Fibroblast of skin of back (primary cell): ENCODE measurements at regions not wholly inside any gene's neighbourhood (a gene's known extent, or its start where the extent isn't known, plus 50 kb on each side); places are given as distances from the start of the nearest gene placed in this dataset.
"Not testable (repeated sequence)": the region's sequence is repeated elsewhere in the genome, so short reads cannot be mapped to it uniquely, and the experiment has no call there.

Experiments used
- DNase-seq: peaks from one replicate; pipeline ENCODE4 v3.0.0-alpha.2; 2013

DNA sequence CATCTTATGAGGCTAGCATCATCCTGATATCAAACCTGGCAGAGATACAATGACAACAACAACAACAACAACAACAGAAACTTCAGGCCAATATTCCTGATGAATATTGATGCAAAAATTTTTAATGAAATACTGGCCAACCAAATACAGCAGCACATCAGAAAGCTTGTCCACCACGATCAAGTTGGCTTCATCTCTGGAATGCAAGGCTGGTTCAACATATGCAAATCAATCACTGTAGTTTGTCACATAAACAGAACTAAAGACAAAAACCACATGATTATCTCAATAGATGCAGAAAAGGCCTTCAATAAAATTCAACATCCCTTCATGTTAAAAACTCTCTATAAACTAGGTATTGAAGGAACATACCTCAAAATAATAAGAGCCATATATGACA lies 397.3 kb downstream of the RAP2B start:
- not testable (repeated sequence) for DNase-seq

DNA sequence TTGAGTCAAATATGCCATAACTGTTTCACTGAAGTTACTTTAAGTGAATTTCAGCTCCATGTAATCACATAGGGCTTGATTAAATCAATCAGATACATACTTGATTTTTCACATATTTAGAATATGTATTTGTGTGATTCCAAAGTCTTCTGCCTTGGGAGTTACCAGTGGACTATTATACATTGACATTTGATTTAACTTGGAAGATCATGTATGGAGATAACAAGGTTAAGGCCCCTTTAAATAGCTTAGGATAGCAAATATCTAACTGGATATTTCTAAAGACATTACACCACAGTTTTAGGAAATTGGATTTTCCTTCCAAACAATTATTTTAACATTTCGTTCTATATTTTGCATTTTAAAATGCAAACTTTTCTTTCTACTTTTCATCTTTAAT lies 405.0 kb downstream of the RAP2B start:
- no peak for DNase-seq

DNA sequence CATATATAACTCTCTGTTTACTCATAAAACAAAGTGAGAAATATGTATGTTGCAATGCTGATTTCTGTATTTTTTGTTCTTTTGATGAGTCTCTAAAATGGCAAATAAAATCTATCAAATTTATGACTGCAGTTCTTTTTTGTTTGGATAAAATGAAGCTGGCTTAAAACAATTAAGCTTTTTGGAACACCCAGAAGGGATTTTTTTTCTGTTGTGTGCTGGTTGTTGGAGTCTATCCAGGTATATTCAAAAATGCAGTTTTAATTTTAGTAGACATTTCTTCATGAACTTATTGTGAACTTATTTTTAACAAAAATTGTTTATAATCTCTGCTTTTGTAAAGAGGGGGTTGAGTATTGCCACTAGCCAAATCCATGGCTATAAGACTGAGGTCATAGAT lies 405.5 kb downstream of the RAP2B start:
- DNase-seq = no peak

DNA sequence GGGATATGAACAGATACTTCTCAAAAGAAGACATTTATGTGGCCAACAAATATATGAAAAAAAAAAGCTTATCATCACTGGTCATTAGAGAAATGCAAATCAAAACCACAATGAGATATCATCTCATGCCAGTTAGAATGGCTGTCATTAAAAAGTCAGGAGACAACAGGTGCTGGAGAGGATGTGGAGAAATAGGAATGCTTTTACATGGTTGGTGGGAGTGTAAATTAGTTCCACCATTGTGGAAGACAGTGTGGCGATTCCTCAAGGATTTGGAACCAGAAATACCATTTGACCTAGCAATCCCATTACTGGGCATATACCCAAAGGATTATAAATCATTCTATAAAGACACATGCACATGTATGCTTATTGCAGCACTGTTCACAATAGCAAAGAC lies 408.5 kb downstream of the RAP2B start:
- DNase-seq = not testable (repeated sequence)

DNA sequence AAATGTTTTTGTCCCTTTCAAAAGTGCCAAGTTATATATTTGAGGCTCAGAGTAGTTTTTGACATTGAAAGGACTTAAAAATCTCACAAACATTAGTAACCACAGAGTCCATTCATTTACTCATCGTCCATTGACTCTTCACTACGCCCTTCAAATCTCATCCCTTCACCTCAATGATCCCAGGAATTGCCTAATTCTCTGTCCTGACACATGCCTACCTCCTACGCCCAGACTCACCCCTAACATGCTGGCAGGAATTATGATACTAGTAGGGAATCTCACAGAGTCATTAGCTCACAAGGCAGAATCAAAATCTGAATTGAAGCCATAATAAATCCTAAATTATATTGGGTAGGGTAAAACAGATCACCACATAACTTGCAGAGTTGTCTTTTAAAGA lies 410.1 kb downstream of the RAP2B start:
- no peak for DNase-seq

DNA sequence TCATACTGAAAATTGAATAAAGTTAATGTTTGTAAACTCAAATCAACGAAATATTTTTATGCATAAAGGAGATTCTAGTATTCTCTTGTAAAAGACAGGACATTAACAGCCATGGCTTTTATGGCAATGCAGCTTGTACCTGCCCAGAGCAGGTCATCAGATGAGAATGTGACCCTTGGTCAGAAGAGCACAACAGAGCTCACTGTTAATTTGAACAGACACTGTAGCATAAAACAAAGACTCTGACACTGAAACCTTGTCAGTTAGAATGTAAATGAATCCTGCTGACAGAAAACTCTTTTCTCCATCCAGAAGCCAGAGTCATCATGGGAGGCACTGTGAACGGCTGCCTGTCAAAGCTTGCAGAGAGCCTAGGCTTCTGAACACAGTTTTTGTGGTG lies 410.6 kb downstream of the RAP2B start:
- DNase-seq = no peak

DNA sequence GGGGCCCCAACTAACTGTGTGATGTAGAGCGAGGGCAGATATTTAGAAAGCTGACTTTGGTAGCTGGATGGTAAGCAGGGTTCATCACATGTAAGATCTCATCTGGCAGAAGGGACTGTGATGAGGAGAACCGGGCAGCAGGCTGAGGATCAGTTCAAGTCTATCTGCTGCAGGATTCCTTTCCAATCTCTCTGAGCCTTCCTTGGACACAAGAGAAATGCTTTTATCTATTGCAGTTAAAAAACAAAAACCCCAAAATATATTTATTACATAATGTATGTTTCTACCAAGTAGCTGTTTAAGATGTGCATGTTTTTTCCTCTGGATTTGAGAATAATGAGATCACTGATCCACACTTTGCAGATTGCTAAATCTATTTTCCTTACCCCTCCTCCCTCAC lies 411.5 kb downstream of the RAP2B start:
- DNase-seq = no peak

DNA sequence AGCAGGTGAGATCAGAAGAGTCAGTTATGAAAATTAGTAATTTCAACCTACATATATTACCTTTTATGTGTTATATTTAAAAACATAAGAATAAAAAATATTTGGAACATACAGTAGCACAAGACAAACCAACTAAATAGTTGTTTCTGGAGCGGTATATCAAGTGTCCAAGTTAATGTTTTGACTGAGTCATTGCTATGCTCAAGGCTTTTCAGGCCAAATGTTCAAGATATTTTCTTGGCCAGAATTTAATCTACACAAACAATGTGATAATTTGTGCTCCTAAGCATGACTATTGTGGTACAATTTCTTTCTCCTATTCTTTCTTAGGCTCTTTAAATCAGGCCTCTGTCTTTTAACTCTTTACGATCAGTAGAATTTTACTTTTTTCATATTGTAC lies 412.4 kb downstream of the RAP2B start:
- DNase-seq = peak; percentile 58

DNA sequence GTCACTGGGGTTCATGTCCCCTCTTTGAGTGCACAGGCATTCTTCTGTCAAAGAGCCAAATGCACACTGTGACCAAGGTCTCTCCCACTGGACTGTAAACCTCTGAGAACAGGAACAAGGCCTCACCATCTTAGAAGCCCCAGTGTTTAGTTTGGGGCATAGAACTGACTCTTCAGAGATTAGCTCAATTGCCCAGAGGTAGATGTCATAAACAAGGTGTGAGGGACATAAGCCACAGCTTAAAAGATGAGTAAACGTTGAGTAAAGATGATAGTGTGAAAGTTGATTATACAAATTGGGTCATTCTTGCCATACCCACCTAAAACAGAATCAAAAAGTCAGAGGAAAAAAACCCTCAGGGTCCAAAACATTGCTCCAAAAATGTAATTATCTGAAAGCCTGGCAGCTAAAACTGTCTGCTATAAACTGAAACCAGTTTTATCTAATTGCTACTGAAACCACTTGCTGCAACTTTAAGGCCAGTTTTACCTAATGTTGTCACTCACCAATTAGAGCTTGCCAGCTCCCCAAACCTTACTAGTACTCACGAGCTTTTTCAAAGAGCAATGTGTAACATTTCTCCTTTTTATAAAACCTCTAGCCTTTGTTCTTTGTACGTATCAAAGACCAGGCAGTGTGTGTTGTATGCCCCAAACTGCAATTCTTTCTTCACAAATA lies 415.2 kb downstream of the RAP2B start:
- no peak for DNase-seq

DNA sequence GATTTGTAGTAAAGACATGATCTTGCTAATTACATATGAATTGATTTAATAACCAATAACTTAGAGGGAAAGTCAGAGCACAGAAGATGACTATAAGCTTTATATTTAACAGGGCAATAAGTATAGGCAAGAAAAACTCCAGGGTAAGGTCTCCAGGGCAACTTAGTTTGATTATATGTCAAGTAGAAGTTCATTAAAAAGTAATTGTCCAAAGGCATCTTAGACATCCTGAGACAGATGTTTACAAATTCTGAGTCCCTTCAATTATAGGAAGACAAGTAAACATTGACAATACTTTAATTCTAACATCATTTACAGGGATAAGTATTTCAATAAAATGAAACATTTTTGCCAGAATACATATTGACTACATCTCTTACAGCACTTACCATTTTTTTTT lies 416.0 kb downstream of the RAP2B start:
- no peak for DNase-seq

DNA sequence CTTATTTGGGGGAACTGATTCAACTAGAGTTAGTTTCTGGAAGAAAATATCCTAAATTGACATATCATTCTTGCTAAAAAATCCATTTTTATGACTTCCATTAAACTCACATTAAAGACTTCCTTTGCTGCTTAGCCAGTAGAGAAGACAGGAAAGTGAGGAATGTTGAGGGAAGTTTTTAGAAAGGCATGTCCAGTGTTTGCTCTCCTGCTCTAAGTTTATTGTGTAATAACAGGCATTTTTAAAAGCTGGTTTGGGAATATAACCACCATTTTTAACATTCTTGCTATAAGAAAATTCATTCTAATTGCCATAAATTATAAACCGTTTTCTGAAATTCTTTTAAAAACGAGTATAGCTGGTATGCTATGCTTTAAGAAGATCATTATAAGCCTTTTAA lies 428.0 kb downstream of the RAP2B start:
- no peak for DNase-seq

DNA sequence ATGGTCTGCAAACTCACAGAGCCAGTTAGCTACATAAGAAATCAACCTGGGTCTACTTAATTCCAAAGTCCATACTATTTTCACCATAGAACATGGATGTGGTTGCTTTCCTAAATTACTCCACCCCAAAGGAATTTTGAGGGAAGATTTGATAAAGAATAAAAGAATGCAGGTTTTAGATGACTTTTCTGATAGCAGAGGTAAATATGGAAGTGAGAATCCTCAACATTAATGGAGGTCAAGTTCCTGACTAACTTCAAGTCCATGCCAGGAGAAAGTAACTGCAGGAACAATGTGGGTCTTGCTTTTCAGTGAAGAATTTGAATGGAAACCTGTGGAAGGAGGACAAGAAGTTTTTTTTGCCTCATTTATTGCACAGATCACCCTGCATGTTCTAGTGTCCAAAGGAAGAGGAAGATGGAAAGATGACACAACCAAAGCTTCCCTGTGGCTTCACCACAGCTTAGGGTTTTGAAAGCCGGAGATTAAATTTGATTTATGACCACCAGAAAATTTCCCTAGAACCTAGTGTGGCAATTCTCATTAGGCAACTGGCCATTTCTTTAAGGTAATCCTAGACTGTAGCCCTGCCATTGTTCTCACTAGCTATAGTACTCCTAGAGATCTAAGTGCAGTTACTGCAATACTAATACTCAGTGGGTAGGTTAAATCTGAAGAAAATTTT lies 429.7 kb downstream of the RAP2B start:
- no peak for DNase-seq

DNA sequence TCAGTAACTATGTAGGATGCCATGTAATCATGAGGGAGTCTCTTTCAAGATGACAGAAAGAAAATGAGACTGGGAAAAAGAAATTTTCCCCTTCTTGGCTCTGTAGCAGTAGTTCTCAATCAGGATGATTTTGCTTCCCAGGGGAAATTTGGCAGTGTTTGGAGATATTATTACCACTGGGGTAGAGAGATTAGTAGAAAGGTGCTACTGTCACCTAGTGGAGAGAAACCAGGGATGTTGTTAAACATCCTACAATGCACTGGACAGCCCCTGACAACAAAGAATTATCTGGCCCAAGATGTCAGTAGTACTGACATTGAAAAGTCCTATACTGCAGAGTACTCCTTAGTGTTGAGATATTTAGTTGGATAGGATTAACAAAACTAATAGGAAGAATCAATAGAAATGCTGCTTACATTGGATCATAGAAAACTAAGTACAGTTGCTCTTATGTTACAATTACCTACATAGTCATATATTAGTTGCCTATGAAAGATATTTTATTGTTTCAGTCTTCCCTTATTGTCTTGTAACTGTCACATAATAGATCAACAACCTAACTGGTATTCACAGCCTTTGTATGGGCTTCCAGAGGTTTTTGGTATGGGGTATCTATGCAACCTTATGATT lies 433.3 kb downstream of the RAP2B start:
- peak; percentile 59 for DNase-seq

DNA sequence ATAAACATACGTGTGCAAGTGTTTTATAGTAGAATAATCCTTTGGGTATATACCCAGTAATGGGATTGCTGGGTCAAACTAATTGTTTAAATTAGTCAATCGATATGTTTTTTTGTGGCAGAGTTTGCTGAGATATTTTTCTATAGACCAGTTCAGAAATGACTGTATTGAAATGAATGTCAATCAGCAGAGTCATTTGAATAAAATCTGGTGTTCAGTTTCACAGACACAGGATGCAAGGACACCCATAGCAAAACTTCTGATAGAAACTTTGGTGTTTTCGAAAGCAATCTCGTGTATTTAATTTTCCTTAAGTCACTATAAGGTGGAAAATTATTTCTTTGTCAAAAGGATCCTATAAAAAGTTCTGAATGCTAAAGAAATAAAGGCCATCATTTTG lies 434.4 kb downstream of the RAP2B start:
- no peak for DNase-seq

DNA sequence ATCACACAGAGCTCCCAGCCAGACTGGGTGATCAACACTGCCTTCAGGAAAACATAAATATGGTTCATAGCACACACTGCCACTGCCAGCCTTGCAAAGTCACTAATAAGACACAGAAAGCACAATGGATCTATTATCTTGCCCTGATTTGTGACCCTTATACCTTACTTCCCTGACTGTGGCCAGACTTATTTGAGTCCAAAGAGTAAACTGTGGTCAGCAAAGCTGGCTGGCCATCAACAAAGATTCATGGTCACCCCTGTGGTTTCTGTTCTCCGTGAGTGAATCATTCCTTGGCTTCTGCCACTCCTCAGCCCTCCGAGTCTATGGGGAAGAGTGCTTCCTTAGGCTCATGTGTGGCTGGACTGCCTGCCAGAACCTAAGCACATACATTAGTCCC lies 437.7 kb downstream of the RAP2B start:
- peak; percentile 62 for DNase-seq

DNA sequence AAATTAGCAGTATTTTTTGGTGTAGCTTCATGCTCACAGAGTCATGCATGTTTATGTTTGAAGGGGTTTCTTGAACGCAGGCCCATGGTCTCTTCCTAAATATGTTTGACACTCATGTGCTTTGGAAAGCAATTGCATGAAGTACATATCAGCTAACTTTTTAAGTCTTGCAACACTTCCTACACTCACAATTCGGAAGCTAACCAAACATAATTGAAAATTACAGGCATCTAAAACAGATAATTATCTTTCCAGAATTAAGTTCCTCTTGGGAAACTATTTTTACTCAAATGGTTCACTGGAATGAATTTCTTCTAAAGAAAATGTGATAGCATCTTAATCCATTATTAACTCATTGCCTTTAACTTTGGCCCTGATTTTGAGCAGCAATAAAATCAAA lies 438.9 kb downstream of the RAP2B start:
- no peak for DNase-seq

DNA sequence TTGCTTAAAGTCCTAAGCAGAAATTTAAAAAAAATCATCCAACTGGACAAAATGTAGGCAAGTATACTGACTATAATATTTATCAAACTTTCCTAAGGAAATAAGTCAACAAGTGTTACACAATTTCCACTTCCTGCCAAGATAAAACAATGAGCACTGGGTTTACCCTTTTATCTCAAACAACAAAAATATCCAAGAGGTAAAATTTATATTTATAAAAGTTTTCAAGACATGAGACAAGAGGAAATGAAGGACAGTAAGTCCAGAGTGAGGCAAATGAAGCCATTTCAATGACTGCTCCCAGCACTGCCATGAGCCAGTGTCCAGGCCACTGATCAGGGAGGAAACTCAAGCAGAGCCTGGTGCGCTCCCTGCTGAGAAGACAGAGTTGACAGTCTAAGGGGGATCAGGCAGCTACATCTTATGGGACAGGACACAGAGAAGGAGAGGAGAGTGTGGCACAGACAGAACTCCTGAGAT lies 439.4 kb downstream of the RAP2B start:
- no peak for DNase-seq

DNA sequence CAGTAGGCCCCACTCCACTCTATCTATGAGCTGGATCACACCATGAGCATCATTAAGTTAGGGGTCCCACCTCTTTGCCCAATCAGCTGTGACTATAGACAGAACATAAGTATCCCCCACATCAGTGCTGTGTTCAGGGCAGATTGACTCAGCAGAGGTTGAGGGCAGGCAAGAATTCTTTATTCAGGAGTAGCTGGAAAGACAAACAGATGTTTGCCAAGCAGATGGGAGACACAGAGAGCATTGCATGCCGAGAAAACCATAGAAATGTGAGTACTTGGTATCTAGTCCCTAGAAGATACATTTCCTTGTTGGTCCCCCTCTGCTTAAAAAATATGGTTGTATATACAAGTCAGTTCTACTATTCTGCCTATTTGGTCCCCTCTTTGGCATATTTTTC lies 440.8 kb downstream of the RAP2B start:
- no peak for DNase-seq

DNA sequence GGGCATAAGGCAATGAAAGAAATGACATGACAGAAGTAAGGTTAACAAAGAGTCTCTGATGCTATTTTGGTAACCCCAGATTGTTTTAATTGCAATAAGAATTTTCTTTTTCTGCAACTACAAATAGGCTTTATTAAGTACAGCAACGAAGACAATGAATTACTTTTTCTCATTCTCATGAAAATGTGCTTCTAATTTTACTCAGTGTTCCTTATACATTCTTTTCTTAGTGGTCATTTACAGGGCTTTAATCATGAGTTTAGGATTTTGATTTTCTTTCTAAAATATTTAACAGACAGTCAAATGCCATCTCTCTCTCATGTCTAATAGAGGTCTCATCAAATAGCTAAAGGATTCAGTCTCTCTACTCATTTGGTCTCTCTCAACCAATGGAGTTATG lies 452.1 kb downstream of the RAP2B start:
- peak; percentile 43 for DNase-seq

DNA sequence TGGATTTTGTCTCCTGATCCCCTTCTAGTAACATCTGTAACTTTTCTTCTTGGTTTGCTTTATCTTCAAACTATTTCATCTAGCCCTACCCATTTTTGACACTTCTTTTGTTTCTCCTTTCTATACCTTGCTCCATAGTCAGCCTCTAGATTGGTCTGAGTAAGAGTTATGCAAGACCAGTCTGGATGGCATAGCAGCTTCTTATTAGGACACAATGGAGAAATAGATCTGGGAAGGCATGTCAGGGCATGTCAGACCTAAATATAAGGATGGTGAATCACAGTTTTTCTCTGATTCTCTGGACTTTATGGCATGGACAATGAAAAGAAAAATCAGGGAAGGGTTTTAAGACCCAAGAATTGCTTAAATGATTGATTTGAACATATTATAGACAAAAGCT lies 452.5 kb downstream of the RAP2B start:
- DNase-seq = peak; percentile 77

DNA sequence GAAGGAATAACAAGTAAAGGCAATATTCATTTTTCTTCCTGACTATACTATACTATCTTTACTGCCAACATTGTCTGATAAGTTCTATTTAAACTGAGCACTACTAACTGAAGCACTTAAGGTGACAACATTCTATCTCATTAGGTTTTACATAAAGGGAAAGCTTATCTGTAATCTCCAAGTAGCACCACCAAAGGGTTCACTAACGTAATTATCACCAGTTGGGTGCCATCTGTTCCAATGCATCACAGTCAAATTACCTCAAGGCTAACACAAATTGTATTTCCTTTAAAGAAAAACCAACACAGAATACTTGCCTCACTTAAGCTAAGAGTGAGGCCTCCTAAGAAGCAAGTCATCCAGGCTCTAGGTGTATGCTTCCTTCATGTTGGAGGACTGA lies 453.8 kb downstream of the RAP2B start:
- DNase-seq = no peak

DNA sequence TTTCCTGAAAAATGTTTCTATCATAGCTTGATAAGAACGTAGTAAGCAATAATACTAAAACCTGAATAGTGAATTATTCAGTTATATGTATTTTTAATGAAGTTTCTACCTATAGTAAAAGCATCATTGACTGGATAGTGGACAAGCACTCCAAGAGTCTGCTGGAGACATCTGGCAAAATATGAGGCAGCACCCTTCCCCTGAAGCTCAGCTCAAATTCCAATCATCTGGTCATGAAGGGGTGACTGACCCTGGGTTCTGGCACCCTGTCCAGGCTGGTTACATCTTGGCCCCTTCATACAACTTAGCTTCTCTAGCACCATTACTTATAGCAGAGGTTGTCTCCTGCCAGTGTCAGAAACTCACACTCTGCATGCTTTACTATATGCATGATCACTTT lies 455.4 kb downstream of the RAP2B start:
- no peak for DNase-seq

DNA sequence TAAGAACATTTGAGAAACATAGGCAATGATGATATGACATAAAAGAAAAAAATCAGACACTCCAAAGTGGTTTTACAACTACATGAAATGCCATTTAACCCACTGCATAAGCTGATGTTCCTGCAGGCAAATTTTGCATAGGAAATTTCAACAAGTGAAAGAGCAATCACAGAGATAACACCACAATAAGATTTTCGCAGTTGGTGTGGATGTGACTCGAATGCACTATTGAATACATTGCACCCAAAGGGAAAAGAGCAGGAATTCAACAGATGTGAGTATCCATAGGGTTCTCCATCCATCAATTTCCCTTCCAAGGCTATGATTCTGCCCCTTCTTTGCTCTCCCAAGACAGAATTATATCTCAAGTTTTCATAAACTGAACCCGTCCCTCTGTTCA lies 456.1 kb downstream of the RAP2B start:
- DNase-seq = no peak

DNA sequence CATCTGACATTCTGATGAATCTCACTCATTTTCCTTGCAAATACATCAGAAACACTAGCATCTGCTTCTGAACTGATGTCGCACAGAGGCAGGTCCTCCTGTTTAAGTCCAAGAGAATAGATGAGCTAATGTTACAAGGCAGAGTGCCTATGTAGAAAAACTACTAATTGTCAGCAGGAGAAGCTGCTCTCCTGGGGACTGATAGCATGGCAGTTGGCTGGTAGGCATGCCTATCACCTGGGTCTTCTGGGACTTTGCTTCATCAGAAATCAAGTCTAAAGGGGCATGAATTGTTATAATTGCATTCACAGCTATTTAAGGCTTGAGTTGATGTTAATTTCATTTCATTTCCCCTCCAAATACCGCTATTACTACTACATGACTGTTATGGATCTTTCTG lies 457.2 kb downstream of the RAP2B start:
- no peak for DNase-seq
